ENCODE measurements at regions not wholly inside any gene's neighbourhood (a gene's known extent, or its start where the extent isn't known, plus 50 kb on each side); places are given as distances from the start of the nearest gene placed in this dataset.

- no peak overlapping the region for H3K4me3 ChIP-seq (ENCODE audit: low read length in 3 of 3)
- no peaks in the 10 kb centered on the region for H3K36me3 ChIP-seq (ENCODE audit: control insufficient read depth in 3 of 3, insufficient read depth in 3 of 3, low read length in 3 of 3)
- peaks cover 5 to 7% (median 6%) of the 10 kb centered on the region in 3 donors for H3K9me3 ChIP-seq (ENCODE audit: control insufficient read depth in 3 of 3, low read length in 3 of 3)
- peaks cover 0 to 4% (median 0%) of the 10 kb centered on the region in 3 donors for H3K4me1 ChIP-seq (ENCODE audit: control insufficient read depth in 3 of 3, insufficient read depth in 3 of 3, low read length in 3 of 3)
- no peak overlapping the region for H3K9ac ChIP-seq (ENCODE audit: low read depth in 1 of 3, low read length in 3 of 3)
- peaks cover 15 to 25% (median 15%) of the 10 kb centered on the region in 3 donors for H3K27me3 ChIP-seq (ENCODE audit: control insufficient read depth in 3 of 3, insufficient read depth in 3 of 3, low read length in 3 of 3)
- no peak overlapping the region for H3K27ac ChIP-seq (ENCODE audit: low read depth, low read length)
These were observed 75.1 kb upstream of the DUSP22 start for GRCh38 chr6:217048-217659.

- peaks cover 0 to 4% (median 0%) of the 10 kb centered on the region in 3 donors for H3K4me1 ChIP-seq (ENCODE audit: control insufficient read depth in 3 of 3, insufficient read depth in 3 of 3, low read length in 3 of 3)
- no peak overlapping the region for H3K27ac ChIP-seq (ENCODE audit: low read depth, low read length)
- H3K27me3 ChIP-seq (ENCODE audit: control insufficient read depth in 3 of 3, insufficient read depth in 3 of 3, low read length in 3 of 3) = peaks cover 11 to 20% (median 19%) of the 10 kb centered on the region in 3 donors
- H3K9ac ChIP-seq (ENCODE audit: low read depth in 1 of 3, low read length in 3 of 3) = no peak overlapping the region
- no peaks in the 10 kb centered on the region for H3K36me3 ChIP-seq (ENCODE audit: control insufficient read depth in 3 of 3, insufficient read depth in 3 of 3, low read length in 3 of 3)
- H3K4me3 ChIP-seq (ENCODE audit: low read length in 3 of 3) = no peak overlapping the region
- peaks cover 3 to 4% (median 4%) of the 10 kb centered on the region in 3 donors for H3K9me3 ChIP-seq (ENCODE audit: control insufficient read depth in 3 of 3, low read length in 3 of 3)
These were observed 73.9 kb upstream of the DUSP22 start for GRCh38 chr6:218153-219018.

- Histone ChIP-seq H3K9me3 (ENCODE audit: control insufficient read depth in 3 of 3, low read length in 3 of 3) (no peaks in the 10 kb centered on the region), H3K4me3 (ENCODE audit: low read length in 3 of 3) (no peak overlapping the region), H3K4me1 (ENCODE audit: control insufficient read depth in 3 of 3, insufficient read depth in 3 of 3, low read length in 3 of 3) (peaks cover 0 to 4% (median 0%) of the 10 kb centered on the region in 3 donors), H3K27ac (ENCODE audit: low read depth, low read length) (no peak overlapping the region), H3K9ac (ENCODE audit: low read depth in 1 of 3, low read length in 3 of 3) (no peak overlapping the region), H3K27me3 (ENCODE audit: control insufficient read depth in 3 of 3, insufficient read depth in 3 of 3, low read length in 3 of 3) (peaks cover 15 to 24% (median 23%) of the 10 kb centered on the region in 3 donors), H3K36me3 (ENCODE audit: control insufficient read depth in 3 of 3, insufficient read depth in 3 of 3, low read length in 3 of 3) (no peaks in the 10 kb centered on the region)
These were observed 73.2 kb upstream of the DUSP22 start for GRCh38 chr6:219019-219570.

GRCh38 chr6:219641-220198 is 72.6 kb upstream of the DUSP22 start:
- no peaks in the 10 kb centered on the region for H3K36me3 ChIP-seq (ENCODE audit: control insufficient read depth in 3 of 3, insufficient read depth in 3 of 3, low read length in 3 of 3)
- H3K9ac ChIP-seq (ENCODE audit: low read depth in 1 of 3, low read length in 3 of 3) = no peak overlapping the region
- peaks cover 15 to 24% (median 23%) of the 10 kb centered on the region in 3 donors for H3K27me3 ChIP-seq (ENCODE audit: control insufficient read depth in 3 of 3, insufficient read depth in 3 of 3, low read length in 3 of 3)
- no peaks in the 10 kb centered on the region for H3K9me3 ChIP-seq (ENCODE audit: control insufficient read depth in 3 of 3, low read length in 3 of 3)
- no peak overlapping the region for H3K27ac ChIP-seq (ENCODE audit: low read depth, low read length)
- no peak overlapping the region for H3K4me3 ChIP-seq (ENCODE audit: low read length in 3 of 3)
- H3K4me1 ChIP-seq (ENCODE audit: control insufficient read depth in 3 of 3, insufficient read depth in 3 of 3, low read length in 3 of 3) = peaks cover 0 to 4% (median 0%) of the 10 kb centered on the region in 3 donors

GRCh38 chr6:220312-220711 is 72.0 kb upstream of the DUSP22 start:
- no peak overlapping the region for H3K27ac ChIP-seq (ENCODE audit: low read depth, low read length)
- no peaks in the 10 kb centered on the region for H3K9me3 ChIP-seq (ENCODE audit: control insufficient read depth in 3 of 3, low read length in 3 of 3)
- peaks cover 0 to 6% (median 0%) of the 10 kb centered on the region in 3 donors for H3K4me1 ChIP-seq (ENCODE audit: control insufficient read depth in 3 of 3, insufficient read depth in 3 of 3, low read length in 3 of 3)

GRCh38 chr6:220721-221475 is 71.4 kb upstream of the DUSP22 start:
- H3K9me3 ChIP-seq (ENCODE audit: control insufficient read depth in 3 of 3, low read length in 3 of 3) = no peaks in the 10 kb centered on the region
- H3K27ac ChIP-seq (ENCODE audit: low read depth, low read length) = no peak overlapping the region
- no peaks in the 10 kb centered on the region for H3K36me3 ChIP-seq (ENCODE audit: control insufficient read depth in 3 of 3, insufficient read depth in 3 of 3, low read length in 3 of 3)
- H3K4me3 ChIP-seq (ENCODE audit: low read length in 3 of 3) = no peak overlapping the region
- no peak overlapping the region for H3K9ac ChIP-seq (ENCODE audit: low read depth in 1 of 3, low read length in 3 of 3)
- H3K27me3 ChIP-seq (ENCODE audit: control insufficient read depth in 3 of 3, insufficient read depth in 3 of 3, low read length in 3 of 3) = peaks cover 15 to 24% (median 23%) of the 10 kb centered on the region in 3 donors
- peaks cover 0 to 6% (median 3%) of the 10 kb centered on the region in 3 donors for H3K4me1 ChIP-seq (ENCODE audit: control insufficient read depth in 3 of 3, insufficient read depth in 3 of 3, low read length in 3 of 3)

More at GRCh38 chr6:220312-220711, 72.0 kb upstream of the DUSP22 start:
- Histone ChIP-seq H3K4me3 (ENCODE audit: low read length in 3 of 3) (no peak overlapping the region), H3K27me3 (ENCODE audit: control insufficient read depth in 3 of 3, insufficient read depth in 3 of 3, low read length in 3 of 3) (peaks cover 15 to 24% (median 23%) of the 10 kb centered on the region in 3 donors), H3K36me3 (ENCODE audit: control insufficient read depth in 3 of 3, insufficient read depth in 3 of 3, low read length in 3 of 3) (no peaks in the 10 kb centered on the region), H3K9ac (ENCODE audit: low read depth in 1 of 3, low read length in 3 of 3) (no peak overlapping the region)

- Histone ChIP-seq H3K36me3 (ENCODE audit: control insufficient read depth in 3 of 3, insufficient read depth in 3 of 3, low read length in 3 of 3) (no peaks in the 10 kb centered on the region), H3K9ac (ENCODE audit: low read depth in 1 of 3, low read length in 3 of 3) (no peak overlapping the region), H3K4me3 (ENCODE audit: low read length in 3 of 3) (no peak overlapping the region), H3K27me3 (ENCODE audit: control insufficient read depth in 3 of 3, insufficient read depth in 3 of 3, low read length in 3 of 3) (peaks cover 18 to 24% (median 23%) of the 10 kb centered on the region in 3 donors), H3K9me3 (ENCODE audit: control insufficient read depth in 3 of 3, low read length in 3 of 3) (no peaks in the 10 kb centered on the region), H3K27ac (ENCODE audit: low read depth, low read length) (no peak overlapping the region), H3K4me1 (ENCODE audit: control insufficient read depth in 3 of 3, insufficient read depth in 3 of 3, low read length in 3 of 3) (peaks cover 0 to 6% (median 4%) of the 10 kb centered on the region in 3 donors)
These were observed 70.5 kb upstream of the DUSP22 start for GRCh38 chr6:221531-222349.

GRCh38 chr6:222468-222867 is 69.8 kb upstream of the DUSP22 start:
- peaks cover 18 to 24% (median 23%) of the 10 kb centered on the region in 3 donors for H3K27me3 ChIP-seq (ENCODE audit: control insufficient read depth in 3 of 3, insufficient read depth in 3 of 3, low read length in 3 of 3)
- no peak overlapping the region for H3K27ac ChIP-seq (ENCODE audit: low read depth, low read length)
- no peaks in the 10 kb centered on the region for H3K36me3 ChIP-seq (ENCODE audit: control insufficient read depth in 3 of 3, insufficient read depth in 3 of 3, low read length in 3 of 3)
- H3K4me1 ChIP-seq (ENCODE audit: control insufficient read depth in 3 of 3, insufficient read depth in 3 of 3, low read length in 3 of 3) = peaks cover 0 to 6% (median 4%) of the 10 kb centered on the region in 3 donors
- no peaks in the 10 kb centered on the region for H3K9me3 ChIP-seq (ENCODE audit: control insufficient read depth in 3 of 3, low read length in 3 of 3)
- H3K9ac ChIP-seq (ENCODE audit: low read depth in 1 of 3, low read length in 3 of 3) = no peak overlapping the region
- no peak overlapping the region for H3K4me3 ChIP-seq (ENCODE audit: low read length in 3 of 3)

- H3K9me3 ChIP-seq (ENCODE audit: control insufficient read depth in 3 of 3, low read length in 3 of 3) = no peaks in the 10 kb centered on the region
- no peaks in the 10 kb centered on the region for H3K36me3 ChIP-seq (ENCODE audit: control insufficient read depth in 3 of 3, insufficient read depth in 3 of 3, low read length in 3 of 3)
- no peak overlapping the region for H3K9ac ChIP-seq (ENCODE audit: low read depth in 1 of 3, low read length in 3 of 3)
- no peak overlapping the region for H3K27ac ChIP-seq (ENCODE audit: low read depth, low read length)
- H3K27me3 ChIP-seq (ENCODE audit: control insufficient read depth in 3 of 3, insufficient read depth in 3 of 3, low read length in 3 of 3) = peaks cover 14 to 24% (median 23%) of the 10 kb centered on the region in 3 donors
- H3K4me3 ChIP-seq (ENCODE audit: low read length in 3 of 3) = no peak overlapping the region
- H3K4me1 ChIP-seq (ENCODE audit: control insufficient read depth in 3 of 3, insufficient read depth in 3 of 3, low read length in 3 of 3) = peaks cover 0 to 6% (median 4%) of the 10 kb centered on the region in 3 donors
These were observed 69.2 kb upstream of the DUSP22 start for GRCh38 chr6:223136-223535.
